Progenitor cell of endocrine pancreas (in vitro differentiated cells): ENCODE measurements at regions not wholly inside any gene's neighbourhood (a gene's known extent, or its start where the extent isn't known, plus 50 kb on each side); places are given as distances from the start of the nearest gene placed in this dataset.
"Not testable (repeated sequence)": the region's sequence is repeated elsewhere in the genome, so short reads cannot be mapped to it uniquely, and the experiment has no call there.

ENCODE experiments used
- DNase-seq: peaks from one replicate; pipeline ENCODE4 v3.0.0; 2021; ENCODE audit warnings: low spot score; ENCODE audit not compliant: unreplicated experiment
- H3K27ac Mint-ChIP-seq: 2 replicates; pipeline ENCODE4 v1.8.0; 2021; ENCODE audit warnings: mild to moderate bottlenecking, moderate library complexity, mixed read lengths
- H3K27me3 Mint-ChIP-seq: 2 replicates; pipeline ENCODE4 v1.8.0; 2021; ENCODE audit warnings: mixed read lengths
- H3K36me3 Mint-ChIP-seq: 2 replicates; pipeline ENCODE4 v1.8.0; 2022; ENCODE audit warnings: mixed read lengths; ENCODE audit not compliant: insufficient read depth
- H3K4me1 Mint-ChIP-seq: 2 replicates; pipeline ENCODE4 v1.8.0; 2021; ENCODE audit warnings: low read depth, mixed read lengths
- H3K4me3 Mint-ChIP-seq: 2 replicates; pipeline ENCODE4 v1.8.0; 2021; ENCODE audit warnings: low read depth, mild to moderate bottlenecking, moderate library complexity, mixed read lengths
- H3K9me3 Mint-ChIP-seq: 2 replicates; pipeline ENCODE4 v1.8.0; 2021; ENCODE audit warnings: low read depth, mixed read lengths
- CTCF ChIP-seq: fragments of 200-600 bp; sonication (generic); IDR thresholded peaks from one replicate; pipeline ENCODE4 v1.5.0; 2021; ENCODE audit warnings: antibody characterized with exemption, mild to moderate bottlenecking; ENCODE audit not compliant: unreplicated experiment

- H3K27me3 Mint-ChIP-seq: peaks cover 4% of the 10 kb centered on the region
- no peak overlapping the region for H3K4me3 Mint-ChIP-seq
- no peaks in the 10 kb centered on the region for H3K36me3 Mint-ChIP-seq
- DNase-seq: no peak
- no peak overlapping the region for H3K27ac Mint-ChIP-seq
- TF ChIP-seq CTCF: no peak
- peaks cover 5% of the 10 kb centered on the region for H3K9me3 Mint-ChIP-seq
- H3K4me1 Mint-ChIP-seq: no peaks in the 10 kb centered on the region
These were observed 159.8 kb upstream of the DLX2 start for GRCh38 chr2:172262486-172262885.

GRCh38 chr2:172264820-172265219 is 162.1 kb upstream of the DLX2 start:
- not testable (repeated sequence) for H3K36me3 Mint-ChIP-seq, H3K27ac Mint-ChIP-seq, H3K4me3 Mint-ChIP-seq, H3K4me1 Mint-ChIP-seq, H3K27me3 Mint-ChIP-seq, DNase-seq
- peaks cover 11% of the 10 kb centered on the region for H3K9me3 Mint-ChIP-seq

DNA sequence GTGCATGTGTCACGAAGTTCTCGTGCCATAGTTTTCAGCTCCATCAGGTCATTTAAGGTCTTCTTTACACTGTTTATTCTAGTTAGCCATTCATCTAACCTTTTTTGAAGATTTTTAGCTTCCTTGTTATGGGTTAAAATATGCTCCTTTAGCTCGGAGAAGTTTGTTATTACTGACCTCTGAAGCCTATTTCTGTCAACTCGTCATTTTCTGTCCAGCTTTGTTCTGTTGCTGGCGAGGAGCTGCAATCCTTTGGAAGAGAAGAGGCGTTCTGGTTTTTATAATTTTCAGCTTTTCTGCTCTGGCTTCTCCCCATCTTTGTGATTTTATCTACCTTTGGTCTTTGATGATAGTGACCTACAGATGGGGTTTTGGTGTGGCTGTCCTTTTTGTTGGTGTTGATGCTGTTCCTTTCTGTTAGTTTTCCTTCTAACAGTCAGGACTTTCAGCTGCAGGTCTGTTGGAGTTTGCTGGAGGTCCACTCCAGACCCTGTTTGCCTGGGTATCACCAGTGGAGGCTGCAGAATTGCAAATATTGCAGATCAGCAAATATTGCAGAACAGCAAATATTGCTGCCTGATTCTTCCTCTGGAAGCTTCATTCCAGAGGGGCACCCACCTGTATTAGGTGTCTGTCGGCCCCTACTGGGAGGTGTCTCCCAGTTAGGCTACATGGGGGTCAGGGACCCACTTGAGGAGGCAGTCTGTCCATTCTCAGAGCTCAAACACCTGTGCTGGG is 157.7 kb upstream of the ITGA6 start:
- not testable (repeated sequence) for H3K27ac Mint-ChIP-seq, H3K4me3 Mint-ChIP-seq

GRCh38 chr2:172270278-172271079 is 156.9 kb upstream of the ITGA6 start:
- H3K9me3 Mint-ChIP-seq: peaks cover 15% of the 10 kb centered on the region
- H3K4me3 Mint-ChIP-seq: no peak overlapping the region

More for the DNA sequence above, 157.7 kb upstream of the ITGA6 start:
- H3K4me1 Mint-ChIP-seq, DNase-seq, H3K27me3 Mint-ChIP-seq, H3K36me3 Mint-ChIP-seq: not testable (repeated sequence)
- peaks cover 15% of the 10 kb centered on the region for H3K9me3 Mint-ChIP-seq

DNA sequence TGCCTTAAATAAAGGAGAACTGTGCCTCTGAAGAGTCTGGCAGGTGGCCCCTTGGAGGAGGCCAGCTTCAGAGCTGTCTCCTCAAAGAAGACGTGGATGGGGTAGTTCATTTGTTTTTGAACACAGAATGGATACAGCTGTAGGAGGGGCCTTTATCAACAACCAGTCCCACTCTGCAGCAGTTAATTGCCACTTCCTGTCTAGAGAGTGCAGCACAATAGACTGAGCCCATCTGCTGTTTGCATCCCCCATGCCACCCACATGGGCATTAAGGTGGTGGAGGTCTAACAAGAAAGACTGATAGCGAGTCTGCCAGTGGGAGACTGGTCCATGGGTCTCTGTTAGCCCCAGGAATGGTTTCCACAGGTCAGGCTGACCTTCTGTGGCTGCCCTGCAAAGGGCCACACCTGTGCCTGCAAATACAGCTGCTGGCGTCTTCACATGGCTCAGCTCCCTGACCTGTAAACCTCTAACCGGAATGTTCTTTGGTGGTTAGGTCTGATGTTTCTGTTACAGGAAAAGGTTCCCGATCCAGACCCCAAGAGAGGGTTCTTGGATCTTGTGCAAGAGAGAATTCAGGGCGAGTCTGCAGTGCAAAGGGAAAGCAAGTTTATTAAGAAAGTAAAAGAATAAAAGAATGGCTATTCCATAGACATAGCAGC is 153.3 kb upstream of the ITGA6 start:
- Mint-ChIP-seq H3K4me3 (no peak overlapping the region), H3K4me1 (peaks cover 9% of the 10 kb centered on the region), H3K27ac (no peak overlapping the region), H3K9me3 (peaks cover 17% of the 10 kb centered on the region), H3K36me3 (no peaks in the 10 kb centered on the region), H3K27me3 (peaks cover 6% of the 10 kb centered on the region)
- DNase-seq: no peak
- no peak for TF ChIP-seq CTCF

More at GRCh38 chr2:172270278-172271079, 156.9 kb upstream of the ITGA6 start:
- Mint-ChIP-seq H3K27ac (no peak overlapping the region), H3K4me1 (peaks cover 9% of the 10 kb centered on the region), H3K36me3 (no peaks in the 10 kb centered on the region), H3K27me3 (peaks cover 2% of the 10 kb centered on the region)
- TF ChIP-seq CTCF: no peak
- DNase-seq: peak; percentile 34

GRCh38 chr2:172275239-172275638 is 152.1 kb upstream of the ITGA6 start:
- H3K4me1 Mint-ChIP-seq: peaks cover 4% of the 10 kb centered on the region
- no peak for DNase-seq
- H3K4me3 Mint-ChIP-seq: no peak overlapping the region
- TF ChIP-seq CTCF: no peak
- peaks cover 13% of the 10 kb centered on the region for H3K9me3 Mint-ChIP-seq
- peaks cover 6% of the 10 kb centered on the region for H3K27me3 Mint-ChIP-seq
- H3K27ac Mint-ChIP-seq: no peak overlapping the region
- no peaks in the 10 kb centered on the region for H3K36me3 Mint-ChIP-seq
